SK-N-SH (cell line): ENCODE measurements at regions not wholly inside any gene's neighbourhood (a gene's known extent, or its start where the extent isn't known, plus 50 kb on each side); places are given as distances from the start of the nearest gene placed in this dataset.
"Not testable (repeated sequence)": the region's sequence is repeated elsewhere in the genome, so short reads cannot be mapped to it uniquely, and the experiment has no call there.

ENCODE experiments used
- CHD2 ChIP-seq: fragments of 150-350 bp; IDR thresholded peaks from 2 replicates; pipeline ENCODE4 v1.6.1; 2018; ENCODE audit warnings: low read length; ENCODE audit not compliant: partially characterized antibody
- ELF1 ChIP-seq: IDR thresholded peaks from 2 replicates; pipeline ENCODE4 v1.4.0; 2012
- EP300 ChIP-seq, 2 experiments: IDR thresholded peaks; 2 replicates each; pipeline versions ENCODE4 v1.4.0 to v1.6.1; 2012; ENCODE audit warnings: borderline replicate concordance in 1 of 2, low read depth in 1 of 2, low read length in 1 of 2
- EZH2phosphoT487 ChIP-seq: fragments of 200-600 bp; sonication (generic); IDR thresholded peaks from 2 replicates; pipeline ENCODE4 v1.6.1; 2017; ENCODE audit warnings: low read depth, mixed run types, mild to moderate bottlenecking, antibody characterized with exemption, moderate library complexity, borderline replicate concordance
- GABPA ChIP-seq: IDR thresholded peaks from 2 replicates; pipeline ENCODE4 v1.4.0; 2012; ENCODE audit warnings: low read depth, mild to moderate bottlenecking
- MEF2A ChIP-seq: IDR thresholded peaks from 2 replicates; pipeline ENCODE4 v1.4.0; 2012; ENCODE audit warnings: low read depth, borderline replicate concordance
- NFIC ChIP-seq: IDR thresholded peaks from 2 replicates; pipeline ENCODE4 v1.4.0; 2012; ENCODE audit warnings: borderline replicate concordance
- POLR2AphosphoS5 ChIP-seq: IDR thresholded peaks from 2 replicates; pipeline ENCODE4 v1.6.1; 2012; ENCODE audit warnings: low read depth, low read length
- RAD21 ChIP-seq: IDR thresholded peaks from 2 replicates; pipeline ENCODE4 v1.6.1; 2012; ENCODE audit warnings: mild to moderate bottlenecking, low read length
- RXRA ChIP-seq: IDR thresholded peaks from 2 replicates; pipeline ENCODE4 v1.4.0; 2012; ENCODE audit warnings: low read depth, mild to moderate bottlenecking, borderline replicate concordance
- SIN3A ChIP-seq: IDR thresholded peaks from 2 replicates; pipeline ENCODE4 v1.6.1; 2012; ENCODE audit warnings: low read depth, mild to moderate bottlenecking, low read length, moderate library complexity, borderline replicate concordance
- TCF12 ChIP-seq: IDR thresholded peaks from 2 replicates; pipeline ENCODE4 v1.4.0; 2012
- TF ChIP-seq, protein P1 (sequence below): fragments of 200-600 bp; sonication (generic); IDR thresholded peaks from 2 replicates; pipeline ENCODE4 v1.6.1; 2017; ENCODE audit warnings: antibody characterized with exemption, mild to moderate bottlenecking, moderate library complexity
- TF ChIP-seq, protein P2 (sequence below): IDR thresholded peaks from 2 replicates; pipeline ENCODE4 v1.4.0; 2012; ENCODE audit warnings: low read depth, borderline replicate concordance

DNA sequence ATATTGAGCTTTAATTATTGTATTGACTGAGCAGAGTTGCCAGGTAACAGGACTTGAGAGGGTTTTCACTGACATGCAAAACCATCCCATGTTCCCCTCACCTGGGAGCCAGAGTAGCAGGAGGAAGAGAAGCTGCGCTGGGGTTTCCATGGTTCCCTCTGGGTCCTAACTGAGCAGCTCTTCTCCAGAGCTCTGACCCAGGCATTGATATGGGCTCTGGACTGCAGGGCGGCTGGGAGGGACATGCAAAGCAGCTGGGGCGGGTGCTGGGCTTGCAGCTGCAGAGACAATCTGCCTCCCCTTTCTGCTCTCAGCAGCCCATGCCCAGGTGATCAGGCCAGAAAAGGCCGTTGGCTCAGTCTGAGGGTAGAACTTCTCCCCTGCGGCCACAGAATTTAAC is 451.5 kb downstream of the RPIA start:
- TF ChIP-seq, protein P1, sequence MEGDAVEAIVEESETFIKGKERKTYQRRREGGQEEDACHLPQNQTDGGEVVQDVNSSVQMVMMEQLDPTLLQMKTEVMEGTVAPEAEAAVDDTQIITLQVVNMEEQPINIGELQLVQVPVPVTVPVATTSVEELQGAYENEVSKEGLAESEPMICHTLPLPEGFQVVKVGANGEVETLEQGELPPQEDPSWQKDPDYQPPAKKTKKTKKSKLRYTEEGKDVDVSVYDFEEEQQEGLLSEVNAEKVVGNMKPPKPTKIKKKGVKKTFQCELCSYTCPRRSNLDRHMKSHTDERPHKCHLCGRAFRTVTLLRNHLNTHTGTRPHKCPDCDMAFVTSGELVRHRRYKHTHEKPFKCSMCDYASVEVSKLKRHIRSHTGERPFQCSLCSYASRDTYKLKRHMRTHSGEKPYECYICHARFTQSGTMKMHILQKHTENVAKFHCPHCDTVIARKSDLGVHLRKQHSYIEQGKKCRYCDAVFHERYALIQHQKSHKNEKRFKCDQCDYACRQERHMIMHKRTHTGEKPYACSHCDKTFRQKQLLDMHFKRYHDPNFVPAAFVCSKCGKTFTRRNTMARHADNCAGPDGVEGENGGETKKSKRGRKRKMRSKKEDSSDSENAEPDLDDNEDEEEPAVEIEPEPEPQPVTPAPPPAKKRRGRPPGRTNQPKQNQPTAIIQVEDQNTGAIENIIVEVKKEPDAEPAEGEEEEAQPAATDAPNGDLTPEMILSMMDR = not testable (repeated sequence)
- not testable (repeated sequence) for TF ChIP-seq MEF2A; EP300 (IDR thresholded peaks at IDR 0.05; ENCODE audit: borderline replicate concordance in 1 of 2, low read depth in 1 of 2, low read length in 1 of 2); NFIC; RAD21; POLR2AphosphoS5; SIN3A; EZH2phosphoT487; CHD2; RXRA; GABPA; TCF12; ELF1
- TF ChIP-seq, protein P2, sequence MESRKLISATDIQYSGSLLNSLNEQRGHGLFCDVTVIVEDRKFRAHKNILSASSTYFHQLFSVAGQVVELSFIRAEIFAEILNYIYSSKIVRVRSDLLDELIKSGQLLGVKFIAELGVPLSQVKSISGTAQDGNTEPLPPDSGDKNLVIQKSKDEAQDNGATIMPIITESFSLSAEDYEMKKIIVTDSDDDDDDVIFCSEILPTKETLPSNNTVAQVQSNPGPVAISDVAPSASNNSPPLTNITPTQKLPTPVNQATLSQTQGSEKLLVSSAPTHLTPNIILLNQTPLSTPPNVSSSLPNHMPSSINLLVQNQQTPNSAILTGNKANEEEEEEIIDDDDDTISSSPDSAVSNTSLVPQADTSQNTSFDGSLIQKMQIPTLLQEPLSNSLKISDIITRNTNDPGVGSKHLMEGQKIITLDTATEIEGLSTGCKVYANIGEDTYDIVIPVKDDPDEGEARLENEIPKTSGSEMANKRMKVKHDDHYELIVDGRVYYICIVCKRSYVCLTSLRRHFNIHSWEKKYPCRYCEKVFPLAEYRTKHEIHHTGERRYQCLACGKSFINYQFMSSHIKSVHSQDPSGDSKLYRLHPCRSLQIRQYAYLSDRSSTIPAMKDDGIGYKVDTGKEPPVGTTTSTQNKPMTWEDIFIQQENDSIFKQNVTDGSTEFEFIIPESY = not testable (repeated sequence)
